Progenitor cell of endocrine pancreas (in vitro differentiated cells): ENCODE measurements at regions not wholly inside any gene's neighbourhood (a gene's known extent, or its start where the extent isn't known, plus 50 kb on each side); places are given as distances from the start of the nearest gene placed in this dataset.

Source experiments
- DNase-seq: peaks from one replicate; pipeline ENCODE4 v3.0.0; 2021; ENCODE audit warnings: low spot score; ENCODE audit not compliant: unreplicated experiment
- H3K27ac Mint-ChIP-seq: 2 replicates; pipeline ENCODE4 v1.8.0; 2021; ENCODE audit warnings: mild to moderate bottlenecking, moderate library complexity, mixed read lengths
- H3K27me3 Mint-ChIP-seq: 2 replicates; pipeline ENCODE4 v1.8.0; 2021; ENCODE audit warnings: mixed read lengths
- H3K36me3 Mint-ChIP-seq: 2 replicates; pipeline ENCODE4 v1.8.0; 2022; ENCODE audit warnings: mixed read lengths; ENCODE audit not compliant: insufficient read depth
- H3K4me1 Mint-ChIP-seq: 2 replicates; pipeline ENCODE4 v1.8.0; 2021; ENCODE audit warnings: low read depth, mixed read lengths
- H3K4me3 Mint-ChIP-seq: 2 replicates; pipeline ENCODE4 v1.8.0; 2021; ENCODE audit warnings: low read depth, mild to moderate bottlenecking, moderate library complexity, mixed read lengths
- H3K9me3 Mint-ChIP-seq: 2 replicates; pipeline ENCODE4 v1.8.0; 2021; ENCODE audit warnings: low read depth, mixed read lengths
- CTCF ChIP-seq: fragments of 200-600 bp; sonication (generic); IDR thresholded peaks from one replicate; pipeline ENCODE4 v1.5.0; 2021; ENCODE audit warnings: antibody characterized with exemption, mild to moderate bottlenecking; ENCODE audit not compliant: unreplicated experiment

DNA sequence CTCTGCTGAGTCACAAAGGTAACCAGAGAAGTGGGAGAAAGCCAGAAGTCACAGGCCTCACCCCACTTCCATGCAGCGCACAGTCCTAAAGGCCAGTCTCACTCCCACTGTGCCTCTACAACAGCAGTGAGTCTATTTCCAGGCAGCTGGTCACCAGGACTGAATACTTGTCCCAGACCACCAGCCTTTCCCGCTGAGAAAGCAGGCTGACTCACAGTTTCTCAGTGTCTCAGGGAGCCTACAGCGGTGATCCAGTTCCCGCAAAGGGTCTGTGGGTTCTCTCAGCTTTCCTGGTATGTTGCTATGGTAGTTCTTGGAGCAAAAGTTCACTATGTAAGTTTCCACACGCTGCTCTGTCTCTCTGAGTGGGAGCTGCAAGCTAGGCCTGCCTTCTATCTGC lies 622.5 kb downstream of the RNF144A start:
- Mint-ChIP-seq H3K27ac (no peak overlapping the region), H3K27me3 (no peaks in the 10 kb centered on the region), H3K4me1 (peaks cover 6% of the 10 kb centered on the region), H3K9me3 (peaks cover 14% of the 10 kb centered on the region), H3K4me3 (no peak overlapping the region), H3K36me3 (no peaks in the 10 kb centered on the region)
- DNase-seq, result no peak
- no peak for TF ChIP-seq CTCF

GRCh38 chr2:7552825-7553570 lies 635.8 kb downstream of the RNF144A start:
- no peaks in the 10 kb centered on the region for H3K36me3 Mint-ChIP-seq

DNA sequence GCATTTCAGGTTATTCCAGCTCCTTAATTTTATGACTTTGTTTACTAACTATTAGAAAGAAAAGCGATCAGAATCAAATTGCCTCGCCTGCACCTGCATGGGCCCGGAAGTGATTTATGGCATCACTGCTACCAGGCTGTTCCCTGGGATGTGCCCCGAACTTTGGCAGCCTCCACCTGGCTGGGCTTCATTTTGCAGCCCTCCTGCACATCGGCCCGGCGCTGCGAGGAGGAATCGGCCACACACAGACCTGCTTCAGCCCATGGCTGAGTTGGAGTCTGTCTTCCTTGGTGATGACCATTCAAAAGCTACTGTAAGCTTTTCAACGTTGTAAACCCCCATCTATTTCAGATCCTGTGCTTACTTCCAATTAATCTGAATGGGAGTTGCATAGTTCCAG lies 638.0 kb downstream of the RNF144A start:
- no peaks in the 10 kb centered on the region for H3K36me3 Mint-ChIP-seq
- no peak for TF ChIP-seq CTCF
- H3K4me1 Mint-ChIP-seq, result no peaks in the 10 kb centered on the region
- DNase-seq, result no peak
- H3K27ac Mint-ChIP-seq, result no peak overlapping the region
- no peak overlapping the region for H3K4me3 Mint-ChIP-seq
- no peaks in the 10 kb centered on the region for H3K9me3 Mint-ChIP-seq
- H3K27me3 Mint-ChIP-seq, result peaks cover 3% of the 10 kb centered on the region

More at GRCh38 chr2:7552825-7553570, 635.8 kb downstream of the RNF144A start:
- H3K9me3 Mint-ChIP-seq, result no peaks in the 10 kb centered on the region
- no peak overlapping the region for H3K4me3 Mint-ChIP-seq
- no peak overlapping the region for H3K27ac Mint-ChIP-seq
- TF ChIP-seq CTCF, result no peak
- H3K27me3 Mint-ChIP-seq, result peaks cover 3% of the 10 kb centered on the region
- H3K4me1 Mint-ChIP-seq, result no peaks in the 10 kb centered on the region
- no peak for DNase-seq

GRCh38 chr2:7557376-7557775 lies 640.2 kb downstream of the RNF144A start:
- Mint-ChIP-seq H3K27ac (no peak overlapping the region), H3K9me3 (no peaks in the 10 kb centered on the region), H3K4me1 (no peaks in the 10 kb centered on the region), H3K36me3 (no peaks in the 10 kb centered on the region), H3K27me3 (peaks cover 3% of the 10 kb centered on the region), H3K4me3 (no peak overlapping the region)
- DNase-seq, result no peak
- no peak for TF ChIP-seq CTCF

DNA sequence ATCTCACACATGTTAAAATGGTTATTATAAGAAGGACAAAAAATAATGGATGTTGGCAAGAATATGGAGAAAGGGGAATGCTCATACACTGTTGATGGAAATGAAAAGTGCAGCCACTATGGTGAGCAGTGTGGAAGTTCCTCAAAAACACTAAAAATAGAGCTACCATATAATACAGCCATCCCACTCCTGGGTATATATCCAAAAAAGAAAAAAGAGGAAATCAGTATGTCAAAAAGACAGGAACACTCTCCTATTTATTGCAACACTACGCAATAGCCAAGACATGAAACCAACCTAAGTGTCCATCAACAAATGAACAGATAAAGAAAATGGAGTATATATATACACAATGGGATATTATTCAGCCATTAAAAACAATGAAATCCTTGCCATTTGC lies 642.6 kb downstream of the RNF144A start:
- no peak overlapping the region for H3K27ac Mint-ChIP-seq
- no peaks in the 10 kb centered on the region for H3K4me1 Mint-ChIP-seq
- no peaks in the 10 kb centered on the region for H3K9me3 Mint-ChIP-seq
- no peak for DNase-seq
- H3K4me3 Mint-ChIP-seq, result no peak overlapping the region
- no peaks in the 10 kb centered on the region for H3K27me3 Mint-ChIP-seq
- no peaks in the 10 kb centered on the region for H3K36me3 Mint-ChIP-seq
- no peak for TF ChIP-seq CTCF
